NT2/D1 (cell line): ENCODE measurements at regions not wholly inside any gene's neighbourhood (a gene's known extent, or its start where the extent isn't known, plus 50 kb on each side); places are given as distances from the start of the nearest gene placed in this dataset.

Experiments
- SUZ12 ChIP-seq: IDR thresholded peaks from 2 replicates; pipeline ENCODE4 v1.6.1; 2011; ENCODE audit not compliant: insufficient read length, insufficient read depth; ENCODE audit errors: extremely low read depth
- YY1 ChIP-seq: IDR thresholded peaks from 2 replicates; pipeline ENCODE4 v1.6.1; 2011; ENCODE audit not compliant: insufficient read length, insufficient read depth
- ZNF274 ChIP-seq: IDR thresholded peaks from 2 replicates; pipeline ENCODE4 v1.6.1; 2011; ENCODE audit warnings: mild to moderate bottlenecking, low read depth, low read length

DNA sequence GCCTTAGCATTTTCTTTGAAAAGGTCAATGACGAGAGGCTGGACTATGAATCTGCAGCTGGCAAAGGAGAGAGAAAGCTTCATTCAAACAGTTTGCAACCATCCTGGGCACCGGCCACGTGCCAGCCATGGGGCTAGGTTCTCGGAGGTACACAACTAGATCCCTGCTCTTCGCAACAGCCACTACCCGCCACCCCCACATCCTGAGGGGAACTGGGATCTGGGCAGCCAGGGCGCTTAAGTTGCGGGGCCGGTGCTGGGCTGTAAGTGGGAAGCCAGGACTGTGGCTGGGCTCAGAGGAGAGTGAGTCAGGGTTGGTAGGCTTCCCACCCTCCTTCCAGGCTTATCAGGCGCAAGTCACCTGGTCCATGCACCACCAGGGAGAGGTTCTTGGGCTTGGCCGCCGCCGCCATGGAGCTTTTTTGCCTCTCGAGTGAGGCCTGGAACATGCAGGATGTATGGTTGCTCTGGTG, 95.0 kb upstream of the TERB2 start:
- no peak for TF ChIP-seq SUZ12
- TF ChIP-seq YY1 = no peak
- no peak for TF ChIP-seq ZNF274
